Activated T-cell treated with anti-CD3 and anti-CD28 coated beads for 1 hour (primary cell): ENCODE measurements at regions not wholly inside any gene's neighbourhood (a gene's known extent, or its start where the extent isn't known, plus 50 kb on each side); places are given as distances from the start of the nearest gene placed in this dataset.
"Not testable (repeated sequence)": the region's sequence is repeated elsewhere in the genome, so short reads cannot be mapped to it uniquely, and the experiment has no call there.

Source experiments
- DNase-seq: peaks from one replicate; pipeline ENCODE4 v3.0.0-alpha.2; 2020; ENCODE audit warnings: low read depth

DNA sequence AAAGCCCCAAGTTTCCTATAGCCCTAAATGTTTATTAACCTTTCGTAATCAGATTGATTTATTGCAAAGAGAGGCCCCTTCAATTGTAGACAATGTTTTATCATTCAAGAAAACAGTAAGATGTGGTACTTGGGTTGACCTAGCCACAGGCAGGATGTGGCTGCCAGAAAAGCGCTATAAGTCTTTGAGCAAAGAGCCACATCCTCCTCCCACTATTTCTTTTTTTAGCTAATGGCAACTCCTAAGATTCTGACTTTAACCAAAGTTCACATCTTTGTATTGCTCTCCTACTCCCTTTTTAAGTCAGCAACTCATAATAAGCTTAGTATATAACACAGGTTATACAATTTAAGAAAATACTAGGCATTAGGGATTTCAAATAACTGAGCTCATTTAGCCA lies 70.7 kb upstream of the PPP3CA start:
- no peak for DNase-seq

DNA sequence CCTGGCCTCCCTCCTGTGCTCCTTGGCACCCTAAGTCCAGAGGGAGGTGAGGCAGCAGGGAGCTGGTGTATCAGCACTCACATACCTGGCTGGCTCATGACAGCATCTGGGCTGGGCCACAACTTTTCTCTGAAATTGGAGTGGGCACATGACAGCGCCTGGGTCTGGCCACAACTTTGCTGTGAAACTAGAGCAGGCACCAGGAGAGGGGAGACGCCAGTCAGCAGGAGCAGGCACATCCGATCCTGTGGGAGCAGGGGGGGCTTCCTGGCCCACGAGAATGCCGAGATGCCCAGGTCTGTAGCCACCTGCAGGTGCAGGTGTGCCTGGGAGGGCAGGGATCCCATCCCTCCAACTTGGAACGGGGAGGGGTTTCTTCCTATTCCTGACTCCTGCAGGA lies 69.7 kb upstream of the PPP3CA start:
- DNase-seq = no peak

DNA sequence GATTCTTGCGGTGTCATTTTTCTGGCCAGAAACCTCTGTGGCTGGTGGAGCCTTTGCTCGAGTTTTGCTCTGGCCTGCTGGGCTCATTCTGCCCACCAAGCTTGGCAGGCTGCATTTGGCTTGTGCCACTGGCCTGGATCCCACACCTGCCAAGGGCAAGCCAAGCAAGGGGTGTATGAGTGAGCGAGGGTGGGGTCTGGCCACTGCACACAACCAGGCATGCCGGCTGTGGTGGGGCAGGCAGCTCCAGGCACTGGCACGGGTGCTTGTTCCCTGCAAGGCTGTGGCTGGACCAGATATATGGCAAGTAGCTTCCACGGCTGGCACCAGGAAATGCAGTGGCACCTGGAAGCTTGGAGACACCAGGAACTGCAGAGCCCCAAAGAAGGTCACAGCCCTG lies 68.6 kb upstream of the PPP3CA start:
- no peak for DNase-seq

DNA sequence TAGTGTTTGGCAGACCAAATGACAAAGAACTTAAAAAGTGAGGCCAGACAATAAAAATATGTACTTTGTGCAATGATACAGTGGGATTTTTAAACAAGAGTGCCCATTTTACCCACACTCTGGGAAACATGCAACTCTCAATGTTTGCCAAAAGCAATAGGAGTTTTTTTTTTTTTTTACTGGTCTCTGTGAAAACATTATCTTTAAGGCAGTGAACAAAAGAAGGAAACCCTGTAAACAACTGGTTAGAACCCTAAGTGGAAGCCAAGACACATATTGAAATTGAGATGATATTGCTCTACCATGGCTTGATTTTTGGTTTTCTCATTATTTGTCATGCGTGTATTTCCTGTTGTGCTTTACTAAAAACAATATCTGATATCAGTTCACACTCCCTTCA lies 67.2 kb upstream of the PPP3CA start:
- DNase-seq = no peak

DNA sequence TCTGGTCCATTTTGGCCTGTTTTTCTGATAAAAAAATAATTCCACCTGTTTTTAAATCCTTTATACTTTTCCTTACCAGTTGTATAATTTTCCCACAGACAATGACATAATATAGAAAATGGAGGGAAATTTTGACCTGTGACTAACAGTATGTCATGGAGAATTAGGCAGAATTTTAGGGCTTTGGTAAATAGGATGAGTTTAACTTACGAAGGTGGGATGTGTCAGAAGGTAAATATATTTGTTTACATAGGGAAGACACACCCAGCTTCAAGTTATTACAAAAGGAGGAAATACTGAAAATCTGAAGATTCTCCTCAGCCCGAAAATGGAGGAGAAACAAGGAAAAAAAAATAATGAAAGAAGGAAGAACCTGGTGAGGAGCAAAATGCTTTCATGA lies 64.6 kb upstream of the PPP3CA start:
- no peak for DNase-seq

DNA sequence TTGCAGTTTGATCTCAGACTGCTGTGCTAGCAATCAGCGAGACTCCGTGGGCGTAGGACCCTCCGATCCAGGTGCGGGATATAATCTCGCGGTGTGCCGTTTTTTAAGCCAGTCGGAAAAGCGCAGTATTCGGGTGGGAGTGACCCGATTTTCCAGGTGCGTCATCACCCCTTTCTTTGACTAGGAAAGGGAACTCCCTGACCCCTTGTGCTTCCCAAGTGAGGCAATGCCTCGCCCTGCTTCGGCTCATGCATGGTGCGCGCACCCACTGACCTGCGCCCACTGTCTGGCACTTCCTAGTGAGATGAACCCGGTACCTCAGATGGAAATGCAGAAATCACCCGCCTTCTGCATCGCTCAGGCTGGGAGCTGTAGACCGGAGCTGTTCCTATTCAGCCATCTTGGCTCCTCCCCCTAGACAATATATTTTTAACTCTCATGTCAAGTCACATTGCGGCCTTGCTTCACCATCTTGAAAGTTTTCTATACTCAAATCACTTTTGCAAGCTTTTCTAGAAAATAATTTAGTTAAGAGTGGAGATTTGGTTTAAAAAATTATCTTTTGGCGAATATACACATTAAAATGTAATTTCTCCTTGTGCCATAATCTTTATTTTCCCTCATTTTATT lies 64.1 kb upstream of the PPP3CA start:
- not testable (repeated sequence) for DNase-seq

DNA sequence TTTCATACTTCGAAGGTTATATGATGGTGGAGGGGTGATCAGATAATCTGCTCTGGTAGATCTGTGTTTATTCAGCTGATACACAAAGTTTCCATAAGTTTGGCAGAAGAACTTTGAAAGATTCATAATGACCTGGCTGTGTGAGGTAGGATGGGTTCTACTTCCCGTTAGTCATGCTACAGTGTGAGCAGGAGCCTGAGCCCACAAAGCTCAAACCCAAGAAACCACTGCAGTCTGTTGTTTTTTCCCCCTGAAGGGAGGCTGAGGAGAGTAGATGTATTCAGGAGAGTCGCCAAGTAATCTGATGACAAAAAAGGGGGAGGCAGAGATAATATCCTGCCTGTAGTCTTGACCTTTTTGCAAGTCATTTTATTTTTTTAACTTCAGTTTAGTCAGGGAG lies 52.8 kb upstream of the PPP3CA start:
- no peak for DNase-seq

DNA sequence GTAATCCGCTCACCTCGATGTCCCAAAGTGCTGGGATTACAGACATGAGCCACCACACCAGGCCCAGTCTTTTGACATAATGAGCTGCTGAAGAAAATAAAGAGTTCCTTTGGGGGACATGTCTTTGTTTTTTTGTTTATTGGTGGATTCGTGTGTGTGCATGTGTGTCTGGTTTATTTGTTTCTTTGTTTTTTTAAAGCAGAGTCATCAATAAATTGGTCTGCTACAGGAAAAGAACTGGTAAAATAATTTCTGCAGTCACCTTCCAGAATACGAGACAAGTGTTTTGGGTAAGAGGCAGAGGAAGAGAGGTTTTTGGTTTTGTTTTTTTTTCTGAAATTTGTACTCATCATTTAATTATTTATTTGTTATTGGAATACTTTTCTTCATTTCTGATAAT lies 51.5 kb upstream of the PPP3CA start:
- no peak for DNase-seq
